ENCODE measurements at regions not wholly inside any gene's neighbourhood (a gene's known extent, or its start where the extent isn't known, plus 50 kb on each side); places are given as distances from the start of the nearest gene placed in this dataset.

- H3F3A ChIP-seq (ENCODE audit: insufficient read depth), result no peaks in the 10 kb centered on the region
- H3K9me3 ChIP-seq (ENCODE audit: low read depth), result no peaks in the 10 kb centered on the region
- TF ChIP-seq EZH2phosphoT487 (IDR thresholded peaks at IDR 0.05; ENCODE audit: insufficient read depth, low read depth), result no peak
- TF ChIP-seq EZH2 (IDR thresholded peaks at IDR 0.05; ENCODE audit: insufficient read depth, poor library complexity, severe bottlenecking), result no peak
- H3K4me1 ChIP-seq (ENCODE audit: insufficient read depth), result no peaks in the 10 kb centered on the region
- H2AFZ ChIP-seq, result no peak overlapping the region
- H3K4me3 ChIP-seq, result no peak overlapping the region
- H3K27me3 ChIP-seq (replicated peaks; ENCODE audit: insufficient read depth), result no peaks in the 10 kb centered on the region
- no peak overlapping the region for H3K27ac ChIP-seq
- WGBS, 2 experiments (ENCODE audit: low coverage in 1 of 2, low lambda C conversion rate in 2 of 2, missing lambda C conversion rate in 2 of 2), result 31 to 33% methylated on average over 7 of the region's 7 CpGs
- in situ Hi-C loops (cut with MboI), result no loop called here
- H3K4me2 ChIP-seq (ENCODE audit: unreplicated experiment), result no peak overlapping the region
- H4K20me1 ChIP-seq (ENCODE audit: insufficient read depth), result no peaks in the 10 kb centered on the region
- H3K9me2 ChIP-seq (ENCODE audit: insufficient read depth), result no peaks in the 10 kb centered on the region
- no peaks in the 10 kb centered on the region for H3K36me3 ChIP-seq (ENCODE audit: low read depth)
- DNase-seq, result no peak
- H3K79me2 ChIP-seq (ENCODE audit: insufficient read depth), result no peaks in the 10 kb centered on the region
- no peak overlapping the region for H3K9ac ChIP-seq
These were observed 162.6 kb downstream of the ETNK1 start for GRCh38 chr12:22787557-22787956.

DNA sequence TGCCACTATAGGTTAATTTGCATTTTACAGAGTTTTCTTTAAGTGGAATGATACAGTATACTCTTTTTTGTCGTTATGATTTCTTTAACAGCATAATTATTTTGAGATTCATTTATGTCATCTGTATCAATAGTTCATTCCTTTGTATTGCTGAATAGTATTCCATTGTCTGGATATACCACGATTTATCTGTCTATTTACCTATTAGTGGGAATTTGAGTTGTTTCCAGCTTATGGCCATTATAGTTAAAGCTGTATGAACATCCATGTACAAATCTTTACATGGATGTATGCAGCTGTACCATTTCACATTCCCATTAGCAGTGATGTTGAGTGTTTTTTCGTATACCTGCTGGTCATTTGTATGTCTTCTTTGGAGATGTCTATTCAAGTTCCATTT, 163.9 kb downstream of the ETNK1 start:
- Histone ChIP-seq H3K36me3 (ENCODE audit: low read depth) (no peaks in the 10 kb centered on the region), H3F3A (ENCODE audit: insufficient read depth) (no peaks in the 10 kb centered on the region), H3K4me1 (ENCODE audit: insufficient read depth) (no peaks in the 10 kb centered on the region), H3K27me3 (replicated peaks; ENCODE audit: insufficient read depth) (no peaks in the 10 kb centered on the region), H4K20me1 (ENCODE audit: insufficient read depth) (no peaks in the 10 kb centered on the region), H3K4me3 (no peak overlapping the region), H3K4me2 (ENCODE audit: unreplicated experiment) (no peak overlapping the region), H3K9me3 (ENCODE audit: low read depth) (no peaks in the 10 kb centered on the region), H3K9ac (no peak overlapping the region), H3K9me2 (ENCODE audit: insufficient read depth) (no peaks in the 10 kb centered on the region), H2AFZ (no peak overlapping the region), H3K79me2 (ENCODE audit: insufficient read depth) (no peaks in the 10 kb centered on the region), H3K27ac (no peak overlapping the region)
- DNase-seq, result no peak
- in situ Hi-C loops (cut with MboI), result no loop called here
- TF ChIP-seq EZH2 (IDR thresholded peaks at IDR 0.05; ENCODE audit: insufficient read depth, poor library complexity, severe bottlenecking), result no peak
- no peak for TF ChIP-seq EZH2phosphoT487 (IDR thresholded peaks at IDR 0.05; ENCODE audit: insufficient read depth, low read depth)
- WGBS, 2 experiments (ENCODE audit: low coverage in 1 of 2, low lambda C conversion rate in 2 of 2, missing lambda C conversion rate in 2 of 2), result 22 to 30% methylated on average over 3 of the region's 3 CpGs

- in situ Hi-C loops (cut with MboI), result no loop called here
- no peaks in the 10 kb centered on the region for H3K36me3 ChIP-seq (ENCODE audit: low read depth)
- TF ChIP-seq EZH2phosphoT487 (IDR thresholded peaks at IDR 0.05; ENCODE audit: insufficient read depth, low read depth) (no peak), EZH2 (IDR thresholded peaks at IDR 0.05; ENCODE audit: insufficient read depth, poor library complexity, severe bottlenecking) (no peak)
These were observed 167.2 kb downstream of the ETNK1 start for GRCh38 chr12:22792138-22792537.

GRCh38 chr12:22794017-22794416, 169.0 kb downstream of the ETNK1 start:
- no peak overlapping the region for H3K27ac ChIP-seq
- WGBS, 2 experiments (ENCODE audit: low coverage in 1 of 2, low lambda C conversion rate in 2 of 2, missing lambda C conversion rate in 2 of 2), result 96 to 100% methylated on average over 1 of the region's 1 CpG
- H4K20me1 ChIP-seq (ENCODE audit: insufficient read depth), result no peaks in the 10 kb centered on the region
- no peaks in the 10 kb centered on the region for H3K79me2 ChIP-seq (ENCODE audit: insufficient read depth)
- no peak overlapping the region for H2AFZ ChIP-seq
- H3K4me2 ChIP-seq (ENCODE audit: unreplicated experiment), result no peak overlapping the region
- H3K36me3 ChIP-seq (ENCODE audit: low read depth), result no peaks in the 10 kb centered on the region
- no peaks in the 10 kb centered on the region for H3F3A ChIP-seq (ENCODE audit: insufficient read depth)
- no peak overlapping the region for H3K4me3 ChIP-seq
- in situ Hi-C loops (cut with MboI), result no loop called here
- TF ChIP-seq EZH2 (IDR thresholded peaks at IDR 0.05; ENCODE audit: insufficient read depth, poor library complexity, severe bottlenecking), result no peak
- TF ChIP-seq EZH2phosphoT487 (IDR thresholded peaks at IDR 0.05; ENCODE audit: insufficient read depth, low read depth), result no peak
- H3K27me3 ChIP-seq (replicated peaks; ENCODE audit: insufficient read depth), result no peaks in the 10 kb centered on the region
- H3K9ac ChIP-seq, result no peak overlapping the region
- no peak for DNase-seq
- no peaks in the 10 kb centered on the region for H3K9me2 ChIP-seq (ENCODE audit: insufficient read depth)
- H3K4me1 ChIP-seq (ENCODE audit: insufficient read depth), result no peaks in the 10 kb centered on the region
- H3K9me3 ChIP-seq (ENCODE audit: low read depth), result no peaks in the 10 kb centered on the region

More at GRCh38 chr12:22792138-22792537, 167.2 kb downstream of the ETNK1 start:
- no peaks in the 10 kb centered on the region for H4K20me1 ChIP-seq (ENCODE audit: insufficient read depth)
- DNase-seq, result no peak
- H3K9me2 ChIP-seq (ENCODE audit: insufficient read depth), result no peaks in the 10 kb centered on the region
- H3K4me1 ChIP-seq (ENCODE audit: insufficient read depth), result no peaks in the 10 kb centered on the region
- 42 to 47% methylated on average over 4 of the region's 4 CpGs for WGBS, 2 experiments (ENCODE audit: low coverage in 1 of 2, low lambda C conversion rate in 2 of 2, missing lambda C conversion rate in 2 of 2)
- no peak overlapping the region for H3K4me2 ChIP-seq (ENCODE audit: unreplicated experiment)
- H2AFZ ChIP-seq, result no peak overlapping the region
- no peaks in the 10 kb centered on the region for H3F3A ChIP-seq (ENCODE audit: insufficient read depth)
- no peak overlapping the region for H3K27ac ChIP-seq
- H3K27me3 ChIP-seq (replicated peaks; ENCODE audit: insufficient read depth), result no peaks in the 10 kb centered on the region
- no peaks in the 10 kb centered on the region for H3K79me2 ChIP-seq (ENCODE audit: insufficient read depth)
- no peak overlapping the region for H3K4me3 ChIP-seq
- H3K9ac ChIP-seq, result no peak overlapping the region
- H3K9me3 ChIP-seq (ENCODE audit: low read depth), result no peaks in the 10 kb centered on the region

Data from GM23248 (cell line).